H1 (cell line): ENCODE measurements at regions not wholly inside any gene's neighbourhood (a gene's known extent, or its start where the extent isn't known, plus 50 kb on each side); places are given as distances from the start of the nearest gene placed in this dataset.

Source experiments
- CTCF ChIA-PET: fragments of 300-600 bp; sonication (Branson Sonifier 250); formaldehyde crosslinking; loops from one replicate; lab custom pipeline; 2021; ENCODE audit not compliant: partially characterized antibody; lab: Charles Lee
- POLR2A ChIA-PET: fragments of 300-600 bp; sonication (Branson Sonifier 250); formaldehyde crosslinking; loops from one replicate; lab custom pipeline; 2021; ENCODE audit warnings: inconsistent platforms; ENCODE audit not compliant: partially characterized antibody; lab: Charles Lee
- DNase-seq, 2 experiments: peaks; one replicate each; pipeline versions ENCODE4 v3.0.0 to v3.0.0-alpha.2; 2010 to 2022; ENCODE audit warnings: low spot score in 2 of 2, low read depth in 1 of 2, mixed read lengths in 1 of 2
- FAIRE-seq: peaks from 2 replicates; lab custom pipeline; 2011; peaks lifted over from hg19 to GRCh38; lab: Jason Lieb, UNC
- H2AFZ ChIP-seq: 2 replicates; pipeline ENCODE4 v1.8.1; 2012; ENCODE audit warnings: low read length, inconsistent platforms
- H2AK5ac ChIP-seq: 2 replicates; pipeline ENCODE4 v1.6.1; 2013; ENCODE audit warnings: low read depth, low read length
- H2BK120ac ChIP-seq: replicated peaks from 2 replicates; pipeline ENCODE3; 2013; ENCODE audit warnings: low read depth, low read length, inconsistent platforms
- H2BK12ac ChIP-seq: 2 replicates; pipeline ENCODE4 v1.6.1; 2013; ENCODE audit warnings: low read depth, low read length
- H2BK15ac ChIP-seq: 2 replicates; pipeline ENCODE4 v1.6.1; 2013; ENCODE audit warnings: low read length
- H2BK20ac ChIP-seq: 2 replicates; pipeline ENCODE4 v1.6.1; 2013; ENCODE audit warnings: low read length
- H2BK5ac ChIP-seq: 2 replicates; pipeline ENCODE4 v1.6.1; 2013; ENCODE audit warnings: low read depth, low read length
- H3K14ac ChIP-seq: 2 replicates; pipeline ENCODE4 v1.6.1; 2013; ENCODE audit warnings: inconsistent platforms; ENCODE audit not compliant: insufficient read length
- H3K18ac ChIP-seq: 2 replicates; pipeline ENCODE4 v1.6.1; 2013; ENCODE audit warnings: low read length; ENCODE audit errors: extremely low read depth
- H3K23ac ChIP-seq: 2 replicates; pipeline ENCODE4 v1.6.1; 2013; ENCODE audit warnings: inconsistent platforms; ENCODE audit not compliant: insufficient read length
- H3K23me2 ChIP-seq: 2 replicates; pipeline ENCODE4 v1.6.1; 2013; ENCODE audit warnings: low read depth, low read length
- H3K27ac ChIP-seq: 2 replicates; pipeline ENCODE4 v1.6.1; 2011; ENCODE audit warnings: low read depth, low read length, inconsistent platforms
- H3K27me3 ChIP-seq, 4 experiments: replicated peaks in 1 of 4; 1 replicate in 1 of 4; 2 replicates in 3 of 4; pipeline versions ENCODE4 v1.6.1 to v1.8.1; 2011 to 2013; ENCODE audit warnings: low read length in 3 of 4, mild to moderate bottlenecking in 3 of 4, inconsistent platforms in 2 of 4, mixed read lengths in 2 of 4, moderate library complexity in 1 of 4; ENCODE audit not compliant: control insufficient read depth in 3 of 4, insufficient read depth in 3 of 4; ENCODE audit errors: extremely low read depth in 1 of 4
- H3K36me3 ChIP-seq, 4 experiments: 2 replicates each; pipeline versions ENCODE4 v1.6.1 to v1.8.1; 2011 to 2013; ENCODE audit warnings: mild to moderate bottlenecking in 4 of 4, low read length in 3 of 4, moderate library complexity in 2 of 4, control low read depth in 1 of 4, inconsistent platforms in 1 of 4; ENCODE audit not compliant: insufficient read depth in 4 of 4, control insufficient read depth in 2 of 4
- H3K4ac ChIP-seq: replicated peaks from 2 replicates; pipeline ENCODE3; 2013; ENCODE audit warnings: low read length, low read depth, mixed read lengths, inconsistent platforms; ENCODE audit not compliant: insufficient read length
- H3K4me1 ChIP-seq, 4 experiments: replicated peaks in 1 of 4; 1 replicate in 1 of 4; 2 replicates in 3 of 4; pipeline versions ENCODE4 v1.6.1 to v1.8.1; 2011 to 2013; ENCODE audit warnings: low read length in 3 of 4, inconsistent platforms in 2 of 4, mixed read lengths in 1 of 4; ENCODE audit not compliant: insufficient read depth in 4 of 4, control insufficient read depth in 3 of 4
- H3K4me2 ChIP-seq, 2 experiments: 2 replicates each; pipeline versions ENCODE4 v1.6.1 to v1.8.1; 2011 to 2013; ENCODE audit warnings: low read depth in 2 of 2, low read length in 2 of 2, control low read depth in 1 of 2, inconsistent platforms in 1 of 2, mild to moderate bottlenecking in 1 of 2; ENCODE audit not compliant: insufficient read depth in 1 of 2
- H3K4me3 ChIP-seq, 4 experiments: fragments of 200-600, 300-600 bp in 1 of 4; sonication (generic), shearing (Covaris generic), sonication (Bioruptor Twin) in 1 of 4; 2 replicates each; pipeline versions ENCODE4 v1.5.1 to v1.8.1; 2011 to 2016; ENCODE audit warnings: low read length in 4 of 4, low read depth in 3 of 4, control low read depth in 2 of 4, inconsistent platforms in 2 of 4, mild to moderate bottlenecking in 2 of 4, mixed read lengths in 1 of 4, moderate library complexity in 1 of 4; ENCODE audit not compliant: insufficient read depth in 2 of 4; ENCODE audit errors: extremely low read depth in 1 of 4
- H3K56ac ChIP-seq: replicated peaks from 2 replicates; pipeline ENCODE3; 2013; ENCODE audit warnings: low read depth, mild to moderate bottlenecking, mixed read lengths, low read length, inconsistent platforms; ENCODE audit not compliant: insufficient read length
- H3K79me1 ChIP-seq: 2 replicates; pipeline ENCODE4 v1.6.1; 2013; ENCODE audit warnings: low read depth, low read length, control low read depth
- H3K79me2 ChIP-seq, 2 experiments: 2 replicates each; pipeline versions ENCODE4 v1.6.1 to v1.8.1; 2012 to 2013; ENCODE audit warnings: low read length in 2 of 2, mild to moderate bottlenecking in 2 of 2, inconsistent platforms in 1 of 2; ENCODE audit not compliant: insufficient read depth in 2 of 2, control insufficient read depth in 1 of 2
- H3K9ac ChIP-seq, 4 experiments: replicated peaks in 1 of 4; 1 replicate in 1 of 4; 2 replicates in 3 of 4; pipeline versions ENCODE4 v1.6.1 to v1.8.1; 2011 to 2013; ENCODE audit warnings: low read depth in 3 of 4, low read length in 3 of 4, control low read depth in 2 of 4, mild to moderate bottlenecking in 2 of 4, moderate library complexity in 2 of 4, inconsistent platforms in 1 of 4; ENCODE audit errors: extremely low read depth in 1 of 4
- H3K9me3 ChIP-seq, 2 experiments: 2 replicates each; pipeline versions ENCODE4 v1.6.1 to v1.8.1; 2012 to 2013; ENCODE audit warnings: mild to moderate bottlenecking in 2 of 2, moderate library complexity in 2 of 2, control low read depth in 1 of 2, inconsistent platforms in 1 of 2, low read depth in 1 of 2, low read length in 1 of 2, mixed read lengths in 1 of 2; ENCODE audit not compliant: insufficient read depth in 2 of 2
- H4K20me1 ChIP-seq, 2 experiments: replicated peaks in 1 of 2; 2 replicates each; pipeline versions ENCODE3 to v1.8.1; 2011 to 2013; ENCODE audit warnings: inconsistent platforms in 2 of 2, low read length in 2 of 2, mild to moderate bottlenecking in 1 of 2; ENCODE audit not compliant: insufficient read depth in 2 of 2, control insufficient read depth in 1 of 2
- H4K5ac ChIP-seq: 2 replicates; pipeline ENCODE4 v1.6.1; 2013; ENCODE audit warnings: low read length, low read depth, mixed read lengths, inconsistent platforms; ENCODE audit not compliant: insufficient read length
- H4K8ac ChIP-seq: 2 replicates; pipeline ENCODE4 v1.8.0; 2013; ENCODE audit warnings: mild to moderate bottlenecking, moderate library complexity, low read length, inconsistent platforms; ENCODE audit not compliant: insufficient read depth; ENCODE audit errors: extremely low read depth
- H4K91ac ChIP-seq: replicated peaks from 2 replicates; pipeline ENCODE3; 2013; ENCODE audit warnings: low read length, mixed read lengths, inconsistent platforms; ENCODE audit not compliant: insufficient read length
- BACH1 ChIP-seq: IDR thresholded peaks from 2 replicates; pipeline ENCODE4 v1.6.1; 2012; ENCODE audit warnings: low read length, improper control_type of control experiment
- POLR2AphosphoS5 ChIP-seq: IDR thresholded peaks from 2 replicates; pipeline ENCODE4 v1.6.1; 2011; ENCODE audit warnings: low read depth, low read length
- SAP30 ChIP-seq: fragments of 300-600 bp; sonication (generic); IDR thresholded peaks from 2 replicates; pipeline ENCODE4 v1.7.1; 2012; ENCODE audit warnings: low read length, moderate library complexity, mild to moderate bottlenecking, inconsistent platforms; ENCODE audit not compliant: insufficient read depth, insufficient replicate concordance
- WGBS, 2 experiments: shearing (Covaris generic) in 1 of 2; methylation state at CpG; one replicate each; pipeline versions ENCODE4 v1.1.6 to v1.1.7; 2013 to 2015; ENCODE audit warnings: low lambda C conversion rate in 2 of 2, mixed read lengths in 2 of 2, inconsistent platforms in 1 of 2, low coverage in 1 of 2, missing lambda C conversion rate in 1 of 2; ENCODE audit not compliant: insufficient replicate concordance in 2 of 2, insufficient coverage in 1 of 2, insufficient read length in 1 of 2; ENCODE audit errors: extremely low coverage in 1 of 2, missing lambda C conversion rate in 1 of 2; 5-methylcytosine and 5-hydroxymethylcytosine counted together

GRCh38 chr15:59830098-59830497 is 141.0 kb upstream of the BNIP2 start:
- H4K91ac ChIP-seq, result no peak overlapping the region
- no peak overlapping the region for H3K18ac ChIP-seq
- no peak overlapping the region for H2AFZ ChIP-seq
- CTCF ChIA-PET, result interaction anchor here (0.7 to 1.5 kb wide), 5 partner anchors 10 to 102 kb away, joined by 3 read pairs; no protein-coding TSS in a partner anchor
- no peak overlapping the region for H4K8ac ChIP-seq
- H2AK5ac ChIP-seq, result no peak overlapping the region
- no peaks in the 10 kb centered on the region for H3K23me2 ChIP-seq
- no peak overlapping the region for H2BK120ac ChIP-seq
- H2BK5ac ChIP-seq, result no peak overlapping the region
- no peak overlapping the region for H3K4me3 ChIP-seq
- POLR2A ChIA-PET, result no interaction called here
- H3K4me1 ChIP-seq, result no peaks in the 10 kb centered on the region
- no peak overlapping the region for H3K4me2 ChIP-seq
- no peak overlapping the region for H2BK12ac ChIP-seq
- FAIRE-seq (no peak), DNase-seq (no peak)
- no peak overlapping the region for H3K9ac ChIP-seq
- H3K56ac ChIP-seq, result no peak overlapping the region
- no peaks in the 10 kb centered on the region for H3K36me3 ChIP-seq
- no peak overlapping the region for H2BK20ac ChIP-seq
- H4K5ac ChIP-seq, result no peak overlapping the region
- WGBS, 2 experiments, result 100% methylated on average over 2 of the region's 2 CpGs; no CpG with 5 or more reads in 1 of the 2 experiments
- H3K27me3 ChIP-seq, result no peaks in the 10 kb centered on the region
- H3K79me1 ChIP-seq, result no peaks in the 10 kb centered on the region
- H3K23ac ChIP-seq, result no peak overlapping the region
- no peak overlapping the region for H3K27ac ChIP-seq
- H4K20me1 ChIP-seq, result no peaks in the 10 kb centered on the region
- no peak overlapping the region for H2BK15ac ChIP-seq
- H3K4ac ChIP-seq, result no peak overlapping the region
- H3K79me2 ChIP-seq, result no peaks in the 10 kb centered on the region
- H3K14ac ChIP-seq, result no peak overlapping the region
- no peaks in the 10 kb centered on the region for H3K9me3 ChIP-seq
- TF ChIP-seq BACH1 (no peak), SAP30 (no peak), POLR2AphosphoS5 (no peak)
